ENCODE measurements at regions not wholly inside any gene's neighbourhood (a gene's known extent, or its start where the extent isn't known, plus 50 kb on each side); places are given as distances from the start of the nearest gene placed in this dataset.

- peak; percentile 10 for DNase-seq
Observed at GRCh38 chr4:183563874-183564273, 59.0 kb downstream of the ING2 start.

GRCh38 chr4:183571350-183571941, 66.6 kb downstream of the ING2 start:
- peak; percentile 15 for DNase-seq

- peak; percentile 16 for DNase-seq
Observed at GRCh38 chr4:183576701-183577404, 72.0 kb downstream of the ING2 start.

- DNase-seq = no peak
Observed at GRCh38 chr4:183580370-183580769, 75.5 kb downstream of the ING2 start.

- DNase-seq = no peak
Observed at GRCh38 chr4:183580849-183581248, 76.0 kb downstream of the ING2 start.

- no peak for DNase-seq
Observed at GRCh38 chr4:183586824-183587223, 72.2 kb downstream of the RWDD4 start.

- DNase-seq = peak; percentile 73
Observed at GRCh38 chr4:183588169-183588675, 70.8 kb downstream of the RWDD4 start.

GRCh38 chr4:183588691-183589090, 70.3 kb downstream of the RWDD4 start:
- DNase-seq = no peak

GRCh38 chr4:183589461-183590099, 69.4 kb downstream of the RWDD4 start:
- DNase-seq = peak; percentile 34
